ENCODE measurements at regions not wholly inside any gene's neighbourhood (a gene's known extent, or its start where the extent isn't known, plus 50 kb on each side); places are given as distances from the start of the nearest gene placed in this dataset.

- WGBS, 2 experiments (ENCODE audit: extremely low coverage in 1 of 2, insufficient coverage in 1 of 2, insufficient read length in 1 of 2, insufficient replicate concordance in 2 of 2, low coverage in 1 of 2, low lambda C conversion rate in 2 of 2, missing lambda C conversion rate in 1 of 2), result 90% methylated on average over 11 of the region's 11 CpGs; no CpG with 5 or more reads in 1 of the 2 experiments
- CTCF ChIA-PET (ENCODE audit: partially characterized antibody), result interaction anchor here (0.8 to 3.6 kb wide), 7 partner anchors 10 to 74 kb away, joined by 3 to 22 read pairs (median 4); no protein-coding TSS in a partner anchor
These were observed 324.6 kb downstream of the UACA start for GRCh38 chr15:70438776-70439175.

More at GRCh38 chr15:70438776-70439175, 324.6 kb downstream of the UACA start:
- no peak overlapping the region for H3K56ac ChIP-seq (replicated peaks; ENCODE audit: insufficient read length, low read depth, low read length)
- no peaks in the 10 kb centered on the region; a peak in 2 of 7 replicates for H3K27me3 ChIP-seq (replicated peaks in 1 of 4; ENCODE audit: control insufficient read depth in 3 of 4, extremely low read depth in 1 of 4, insufficient read depth in 3 of 4, low read length in 3 of 4)
- H2BK120ac ChIP-seq (replicated peaks; ENCODE audit: low read depth, low read length), result no peak overlapping the region
- H3K23me2 ChIP-seq (ENCODE audit: low read depth, low read length), result no peaks in the 10 kb centered on the region
- H4K20me1 ChIP-seq (replicated peaks in 1 of 2; ENCODE audit: control insufficient read depth in 1 of 2, insufficient read depth in 2 of 2, low read length in 2 of 2), result no peaks in the 10 kb centered on the region
- H4K8ac ChIP-seq (ENCODE audit: extremely low read depth, insufficient read depth, low read length), result no peak overlapping the region
- no peak overlapping the region for H3K4me2 ChIP-seq (ENCODE audit: insufficient read depth in 1 of 2, low read depth in 2 of 2, low read length in 2 of 2)
- H3K23ac ChIP-seq (ENCODE audit: insufficient read length), result no peak overlapping the region
- no peak overlapping the region for H2AK5ac ChIP-seq (ENCODE audit: low read depth, low read length)
- H4K5ac ChIP-seq (ENCODE audit: insufficient read length, low read depth, low read length), result no peak overlapping the region
- no peak overlapping the region for H3K4ac ChIP-seq (replicated peaks; ENCODE audit: insufficient read length, low read depth, low read length)
- no peak overlapping the region for H3K14ac ChIP-seq (ENCODE audit: insufficient read length)
- no peak overlapping the region for H2BK20ac ChIP-seq (ENCODE audit: low read length)
- TF ChIP-seq FOSL1 (IDR thresholded peaks at IDR 0.05; ENCODE audit: insufficient read depth, low read depth, low read length) (no peak), RFX5 (IDR thresholded peaks at IDR 0.05; ENCODE audit: borderline replicate concordance, low read depth, low read length) (no peak), E2F6 (IDR thresholded peaks at IDR 0.05) (no peak), TAF7 (optimal IDR thresholded peaks at IDR 0.05; ENCODE audit: borderline replicate concordance, low read depth, low read length) (no peak), TCF12 (IDR thresholded peaks at IDR 0.05; ENCODE audit: low read depth, low read length) (no peak)
- no peak for DNase-seq (ENCODE audit: low read depth in 1 of 2, low spot score in 2 of 2)
- POLR2A ChIA-PET (ENCODE audit: partially characterized antibody), result no interaction called here
- no peak overlapping the region for H2BK12ac ChIP-seq (ENCODE audit: low read depth, low read length)
- no peak overlapping the region for H2BK15ac ChIP-seq (ENCODE audit: low read length)
- H3K4me1 ChIP-seq (replicated peaks in 1 of 4; ENCODE audit: control insufficient read depth in 3 of 4, insufficient read depth in 4 of 4, low read length in 3 of 4), result peaks cover 0 to 12% (median 5%) of the 10 kb centered on the region in 4 experiments; a peak in 2 of 7 replicates
- H3K9me3 ChIP-seq (ENCODE audit: insufficient read depth in 2 of 2, low read depth in 1 of 2, low read length in 1 of 2), result no peaks in the 10 kb centered on the region
- no peaks in the 10 kb centered on the region for H3K79me2 ChIP-seq (ENCODE audit: control insufficient read depth in 1 of 2, insufficient read depth in 2 of 2, low read length in 2 of 2)
- no peak for FAIRE-seq
- no peak overlapping the region for H3K4me3 ChIP-seq (ENCODE audit: extremely low read depth in 1 of 4, insufficient read depth in 2 of 4, low read depth in 3 of 4, low read length in 4 of 4)
- H3K18ac ChIP-seq (ENCODE audit: extremely low read depth, low read length), result no peak overlapping the region
- no peak overlapping the region for H3K27ac ChIP-seq (ENCODE audit: low read depth, low read length)
- no peak overlapping the region for H2BK5ac ChIP-seq (ENCODE audit: low read depth, low read length)
- no peak overlapping the region for H3K9ac ChIP-seq (replicated peaks in 1 of 4; ENCODE audit: extremely low read depth in 1 of 4, low read depth in 3 of 4, low read length in 3 of 4)
- H3K36me3 ChIP-seq (ENCODE audit: control insufficient read depth in 2 of 4, insufficient read depth in 4 of 4, low read length in 3 of 4), result no peaks in the 10 kb centered on the region
- H2AFZ ChIP-seq (ENCODE audit: low read length), result no peak overlapping the region
- H3K79me1 ChIP-seq (ENCODE audit: low read depth, low read length), result no peaks in the 10 kb centered on the region
- no peak overlapping the region for H4K91ac ChIP-seq (replicated peaks; ENCODE audit: insufficient read length, low read length)

Measured in H1 (cell line).